ENCODE measurements at regions not wholly inside any gene's neighbourhood (a gene's known extent, or its start where the extent isn't known, plus 50 kb on each side); places are given as distances from the start of the nearest gene placed in this dataset.
A peak's percentile ranks its signal among the peaks of the same experiment; 100 is the strongest.

GRCh38 chr20:50321797-50322480 is 131.3 kb downstream of the CEBPB start:
- H3K27me3 ChIP-seq (ENCODE audit: control insufficient read depth in 5 of 5, insufficient read depth in 4 of 5, low read length in 5 of 5): peaks cover 0 to 4% (median 0%) of the 10 kb centered on the region in 5 donors
- peaks cover 0 to 15% (median 13%) of the 10 kb centered on the region in 5 donors for H3K4me1 ChIP-seq (ENCODE audit: control insufficient read depth in 5 of 5, insufficient read depth in 5 of 5, low read length in 5 of 5)
- no peak overlapping the region for H3K4me3 ChIP-seq (ENCODE audit: low read depth in 1 of 5, low read length in 5 of 5)
- H3K9ac ChIP-seq (ENCODE audit: low read length in 5 of 5): peak overlapping the region in 3 of 5 donors; percentile 35 to 64 (median 35)
- no peaks in the 10 kb centered on the region for H3K36me3 ChIP-seq (ENCODE audit: control insufficient read depth in 5 of 5, insufficient read depth in 5 of 5, low read length in 5 of 5)
- peak overlapping the region; percentile 40 for H3K27ac ChIP-seq (ENCODE audit: low read depth, low read length)
- H3K9me3 ChIP-seq (ENCODE audit: control insufficient read depth in 5 of 5, low read length in 5 of 5): no peaks in the 10 kb centered on the region

GRCh38 chr20:50322703-50323131 is 132.1 kb downstream of the CEBPB start:
- no peak overlapping the region for H3K4me3 ChIP-seq (ENCODE audit: low read depth in 1 of 5, low read length in 5 of 5)
- no peak overlapping the region for H3K9ac ChIP-seq (ENCODE audit: low read length in 5 of 5)
- no peaks in the 10 kb centered on the region for H3K36me3 ChIP-seq (ENCODE audit: control insufficient read depth in 5 of 5, insufficient read depth in 5 of 5, low read length in 5 of 5)
- no peak overlapping the region for H3K27ac ChIP-seq (ENCODE audit: low read depth, low read length)
- H3K9me3 ChIP-seq (ENCODE audit: control insufficient read depth in 5 of 5, low read length in 5 of 5): no peaks in the 10 kb centered on the region
- H3K27me3 ChIP-seq (ENCODE audit: control insufficient read depth in 5 of 5, insufficient read depth in 4 of 5, low read length in 5 of 5): peaks cover 0 to 4% (median 0%) of the 10 kb centered on the region in 5 donors
- peaks cover 0 to 15% (median 13%) of the 10 kb centered on the region in 5 donors for H3K4me1 ChIP-seq (ENCODE audit: control insufficient read depth in 5 of 5, insufficient read depth in 5 of 5, low read length in 5 of 5)

DNA sequence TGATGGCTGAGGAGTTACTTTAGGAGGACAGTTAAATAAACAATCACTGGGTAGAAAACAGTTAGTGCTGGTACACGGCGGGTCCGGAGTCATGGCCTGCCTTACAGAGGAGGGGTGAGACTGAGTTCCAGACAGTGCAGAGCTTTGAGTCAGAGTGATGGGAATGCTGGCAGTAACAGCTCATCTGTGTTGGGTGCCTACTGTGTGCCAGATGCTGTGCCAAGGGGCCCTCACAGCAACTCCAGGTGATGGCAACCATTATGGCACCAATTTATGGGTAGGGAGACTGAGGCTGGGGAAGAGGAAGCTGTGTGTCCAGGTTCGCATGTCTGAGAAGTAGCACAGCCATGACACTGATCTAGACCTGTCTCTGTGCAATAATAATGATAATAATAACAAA is 132.6 kb downstream of the CEBPB start:
- no peak overlapping the region for H3K9ac ChIP-seq (ENCODE audit: low read length in 5 of 5)
- H3K4me3 ChIP-seq (ENCODE audit: low read depth in 1 of 5, low read length in 5 of 5): no peak overlapping the region
- H3K36me3 ChIP-seq (ENCODE audit: control insufficient read depth in 5 of 5, insufficient read depth in 5 of 5, low read length in 5 of 5): no peaks in the 10 kb centered on the region
- H3K27me3 ChIP-seq (ENCODE audit: control insufficient read depth in 5 of 5, insufficient read depth in 4 of 5, low read length in 5 of 5): peaks cover 0 to 4% (median 0%) of the 10 kb centered on the region in 5 donors
- H3K4me1 ChIP-seq (ENCODE audit: control insufficient read depth in 5 of 5, insufficient read depth in 5 of 5, low read length in 5 of 5): peaks cover 0 to 15% (median 13%) of the 10 kb centered on the region in 5 donors
- no peaks in the 10 kb centered on the region for H3K9me3 ChIP-seq (ENCODE audit: control insufficient read depth in 5 of 5, low read length in 5 of 5)
- H3K27ac ChIP-seq (ENCODE audit: low read depth, low read length): no peak overlapping the region

GRCh38 chr20:50323777-50324775 is 133.4 kb downstream of the CEBPB start:
- Histone ChIP-seq H3K4me1 (ENCODE audit: control insufficient read depth in 5 of 5, insufficient read depth in 5 of 5, low read length in 5 of 5) (peaks cover 0 to 15% (median 13%) of the 10 kb centered on the region in 5 donors), H3K36me3 (ENCODE audit: control insufficient read depth in 5 of 5, insufficient read depth in 5 of 5, low read length in 5 of 5) (no peaks in the 10 kb centered on the region), H3K4me3 (ENCODE audit: low read depth in 1 of 5, low read length in 5 of 5) (no peak overlapping the region), H3K27me3 (ENCODE audit: control insufficient read depth in 5 of 5, insufficient read depth in 4 of 5, low read length in 5 of 5) (peaks cover 0 to 4% (median 0%) of the 10 kb centered on the region in 5 donors), H3K27ac (ENCODE audit: low read depth, low read length) (no peak overlapping the region), H3K9me3 (ENCODE audit: control insufficient read depth in 5 of 5, low read length in 5 of 5) (no peaks in the 10 kb centered on the region), H3K9ac (ENCODE audit: low read length in 5 of 5) (no peak overlapping the region)

- peaks cover 0 to 15% (median 13%) of the 10 kb centered on the region in 5 donors for H3K4me1 ChIP-seq (ENCODE audit: control insufficient read depth in 5 of 5, insufficient read depth in 5 of 5, low read length in 5 of 5)
- H3K27me3 ChIP-seq (ENCODE audit: control insufficient read depth in 5 of 5, insufficient read depth in 4 of 5, low read length in 5 of 5): peaks cover 0 to 4% (median 0%) of the 10 kb centered on the region in 5 donors
- H3K27ac ChIP-seq (ENCODE audit: low read depth, low read length): no peak overlapping the region
- H3K4me3 ChIP-seq (ENCODE audit: low read depth in 1 of 5, low read length in 5 of 5): no peak overlapping the region
- no peak overlapping the region for H3K9ac ChIP-seq (ENCODE audit: low read length in 5 of 5)
- H3K36me3 ChIP-seq (ENCODE audit: control insufficient read depth in 5 of 5, insufficient read depth in 5 of 5, low read length in 5 of 5): no peaks in the 10 kb centered on the region
- no peaks in the 10 kb centered on the region for H3K9me3 ChIP-seq (ENCODE audit: control insufficient read depth in 5 of 5, low read length in 5 of 5)
These were observed 134.6 kb downstream of the CEBPB start for GRCh38 chr20:50325215-50325614.

- Histone ChIP-seq H3K4me3 (ENCODE audit: low read depth in 1 of 5, low read length in 5 of 5) (no peak overlapping the region), H3K27ac (ENCODE audit: low read depth, low read length) (no peak overlapping the region), H3K9ac (ENCODE audit: low read length in 5 of 5) (no peak overlapping the region), H3K9me3 (ENCODE audit: control insufficient read depth in 5 of 5, low read length in 5 of 5) (no peaks in the 10 kb centered on the region), H3K4me1 (ENCODE audit: control insufficient read depth in 5 of 5, insufficient read depth in 5 of 5, low read length in 5 of 5) (peaks cover 0 to 19% (median 15%) of the 10 kb centered on the region in 5 donors), H3K36me3 (ENCODE audit: control insufficient read depth in 5 of 5, insufficient read depth in 5 of 5, low read length in 5 of 5) (no peaks in the 10 kb centered on the region), H3K27me3 (ENCODE audit: control insufficient read depth in 5 of 5, insufficient read depth in 4 of 5, low read length in 5 of 5) (peaks cover 0 to 4% (median 0%) of the 10 kb centered on the region in 5 donors)
These were observed 135.0 kb downstream of the CEBPB start for GRCh38 chr20:50325651-50326050.

- H3K27me3 ChIP-seq (ENCODE audit: control insufficient read depth in 5 of 5, insufficient read depth in 4 of 5, low read length in 5 of 5): no peaks in the 10 kb centered on the region
- no peak overlapping the region for H3K4me3 ChIP-seq (ENCODE audit: low read depth in 1 of 5, low read length in 5 of 5)
- no peak overlapping the region for H3K27ac ChIP-seq (ENCODE audit: low read depth, low read length)
- H3K9me3 ChIP-seq (ENCODE audit: control insufficient read depth in 5 of 5, low read length in 5 of 5): no peaks in the 10 kb centered on the region
- no peaks in the 10 kb centered on the region for H3K36me3 ChIP-seq (ENCODE audit: control insufficient read depth in 5 of 5, insufficient read depth in 5 of 5, low read length in 5 of 5)
- H3K4me1 ChIP-seq (ENCODE audit: control insufficient read depth in 5 of 5, insufficient read depth in 5 of 5, low read length in 5 of 5): peaks cover 0 to 22% (median 15%) of the 10 kb centered on the region in 5 donors
- no peak overlapping the region for H3K9ac ChIP-seq (ENCODE audit: low read length in 5 of 5)
These were observed 137.0 kb downstream of the CEBPB start for GRCh38 chr20:50327666-50328065.

- Histone ChIP-seq H3K27me3 (ENCODE audit: control insufficient read depth in 5 of 5, insufficient read depth in 4 of 5, low read length in 5 of 5) (no peaks in the 10 kb centered on the region), H3K9ac (ENCODE audit: low read length in 5 of 5) (no peak overlapping the region), H3K4me1 (ENCODE audit: control insufficient read depth in 5 of 5, insufficient read depth in 5 of 5, low read length in 5 of 5) (peaks cover 0 to 30% (median 20%) of the 10 kb centered on the region in 5 donors), H3K9me3 (ENCODE audit: control insufficient read depth in 5 of 5, low read length in 5 of 5) (no peaks in the 10 kb centered on the region), H3K4me3 (ENCODE audit: low read depth in 1 of 5, low read length in 5 of 5) (no peak overlapping the region), H3K27ac (ENCODE audit: low read depth, low read length) (no peak overlapping the region), H3K36me3 (ENCODE audit: control insufficient read depth in 5 of 5, insufficient read depth in 5 of 5, low read length in 5 of 5) (no peaks in the 10 kb centered on the region)
These were observed 137.8 kb downstream of the CEBPB start for GRCh38 chr20:50328222-50328979.

- Histone ChIP-seq H3K4me1 (ENCODE audit: control insufficient read depth in 5 of 5, insufficient read depth in 5 of 5, low read length in 5 of 5) (peaks cover under 1 to 37% (median 29%) of the 10 kb centered on the region in 5 donors), H3K9ac (ENCODE audit: low read length in 5 of 5) (no peak overlapping the region), H3K4me3 (ENCODE audit: low read depth in 1 of 5, low read length in 5 of 5) (no peak overlapping the region), H3K9me3 (ENCODE audit: control insufficient read depth in 5 of 5, low read length in 5 of 5) (no peaks in the 10 kb centered on the region), H3K36me3 (ENCODE audit: control insufficient read depth in 5 of 5, insufficient read depth in 5 of 5, low read length in 5 of 5) (no peaks in the 10 kb centered on the region), H3K27me3 (ENCODE audit: control insufficient read depth in 5 of 5, insufficient read depth in 4 of 5, low read length in 5 of 5) (no peaks in the 10 kb centered on the region), H3K27ac (ENCODE audit: low read depth, low read length) (no peak overlapping the region)
These were observed 138.6 kb downstream of the CEBPB start for GRCh38 chr20:50328996-50329898.
